GM19351 (cell line): ENCODE measurements at regions not wholly inside any gene's neighbourhood (a gene's known extent, or its start where the extent isn't known, plus 50 kb on each side); places are given as distances from the start of the nearest gene placed in this dataset.
"Not testable (repeated sequence)": the region's sequence is repeated elsewhere in the genome, so short reads cannot be mapped to it uniquely, and the experiment has no call there.

Experiments
- ATAC-seq: cut with Tn5 transposase; IDR thresholded peaks from one replicate; pipeline ENCODE4 v1.9.1; 2021; ENCODE audit warnings: mild to moderate bottlenecking, moderate library complexity; ENCODE audit not compliant: unreplicated experiment

- ATAC-seq, result no peak
These were observed 417.2 kb upstream of the ATP10A start for GRCh38 chr15:26280281-26280680.

GRCh38 chr15:26261966-26262365 is 398.8 kb upstream of the ATP10A start:
- no peak for ATAC-seq

- ATAC-seq, result no peak
These were observed 398.3 kb upstream of the ATP10A start for GRCh38 chr15:26261413-26261812.

GRCh38 chr15:26260517-26261133 is 397.5 kb upstream of the ATP10A start:
- no peak for ATAC-seq

- ATAC-seq, result no peak
These were observed 396.5 kb upstream of the ATP10A start for GRCh38 chr15:26259581-26259980.

GRCh38 chr15:26244782-26245181 is 381.7 kb upstream of the ATP10A start:
- not testable (repeated sequence) for ATAC-seq

GRCh38 chr15:26243382-26243781 is 380.3 kb upstream of the ATP10A start:
- ATAC-seq, result no peak

- no peak for ATAC-seq
These were observed 379.5 kb upstream of the ATP10A start for GRCh38 chr15:26242565-26243071.

- no peak for ATAC-seq
These were observed 372.7 kb upstream of the ATP10A start for GRCh38 chr15:26235864-26236263.

- no peak for ATAC-seq
These were observed 372.0 kb upstream of the ATP10A start for GRCh38 chr15:26234976-26235767.

- no peak for ATAC-seq
These were observed 369.6 kb upstream of the ATP10A start for GRCh38 chr15:26232691-26233090.

GRCh38 chr15:26231096-26231495 is 368.0 kb upstream of the ATP10A start:
- ATAC-seq, result no peak

GRCh38 chr15:26224266-26224665 is 361.1 kb upstream of the ATP10A start:
- ATAC-seq, result no peak

GRCh38 chr15:26223720-26224119 is 360.6 kb upstream of the ATP10A start:
- ATAC-seq, result no peak

- ATAC-seq, result no peak
These were observed 359.7 kb upstream of the ATP10A start for GRCh38 chr15:26222781-26223180.

- ATAC-seq, result not testable (repeated sequence)
These were observed 353.9 kb upstream of the ATP10A start for GRCh38 chr15:26217043-26217442.

- no peak for ATAC-seq
These were observed 351.2 kb upstream of the ATP10A start for GRCh38 chr15:26214290-26214689.

GRCh38 chr15:26213427-26213826 is 350.3 kb upstream of the ATP10A start:
- ATAC-seq, result no peak

- no peak for ATAC-seq
These were observed 349.0 kb upstream of the ATP10A start for GRCh38 chr15:26212109-26212508.

- ATAC-seq, result no peak
These were observed 347.9 kb upstream of the ATP10A start for GRCh38 chr15:26210980-26211379.

GRCh38 chr15:26201177-26201858 is 338.2 kb upstream of the ATP10A start:
- no peak for ATAC-seq

- ATAC-seq, result no peak
These were observed 337.3 kb upstream of the ATP10A start for GRCh38 chr15:26200427-26200826.
